Activated CD4-positive, alpha-beta T cell treated with anti-CD3 and anti-CD28 coated beads, Interleukin-2, amount 50 U/mL, for 48 hours (primary cell): ENCODE measurements at regions not wholly inside any gene's neighbourhood (a gene's known extent, or its start where the extent isn't known, plus 50 kb on each side); places are given as distances from the start of the nearest gene placed in this dataset.
"Not testable (repeated sequence)": the region's sequence is repeated elsewhere in the genome, so short reads cannot be mapped to it uniquely, and the experiment has no call there.

Experiments
- DNase-seq, 2 experiments: peaks; one replicate each; pipeline ENCODE4 v3.0.0-alpha.2; 2020

DNA sequence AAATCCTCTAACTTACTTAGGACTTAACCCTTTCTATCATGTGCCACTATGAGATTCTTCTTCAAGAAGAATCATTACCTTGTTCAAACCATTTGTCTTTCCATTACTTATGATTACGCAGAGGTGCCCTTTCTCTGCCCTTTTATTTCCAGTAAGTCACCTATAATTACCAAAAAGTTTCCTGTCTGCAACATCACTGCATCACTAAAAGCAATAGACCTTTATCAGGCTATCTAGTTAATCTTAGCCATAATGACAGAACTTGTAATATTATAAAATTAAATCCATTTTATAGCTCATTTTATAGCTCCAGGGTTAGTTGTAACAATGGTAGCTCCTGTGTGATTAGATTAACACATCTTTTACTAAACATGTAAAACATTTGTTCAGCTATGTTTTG, 673.6 kb upstream of the PITX2 start:
- no peak for DNase-seq

GRCh38 chr4:111303806-111304205, 680.9 kb upstream of the PITX2 start:
- no peak for DNase-seq

DNA sequence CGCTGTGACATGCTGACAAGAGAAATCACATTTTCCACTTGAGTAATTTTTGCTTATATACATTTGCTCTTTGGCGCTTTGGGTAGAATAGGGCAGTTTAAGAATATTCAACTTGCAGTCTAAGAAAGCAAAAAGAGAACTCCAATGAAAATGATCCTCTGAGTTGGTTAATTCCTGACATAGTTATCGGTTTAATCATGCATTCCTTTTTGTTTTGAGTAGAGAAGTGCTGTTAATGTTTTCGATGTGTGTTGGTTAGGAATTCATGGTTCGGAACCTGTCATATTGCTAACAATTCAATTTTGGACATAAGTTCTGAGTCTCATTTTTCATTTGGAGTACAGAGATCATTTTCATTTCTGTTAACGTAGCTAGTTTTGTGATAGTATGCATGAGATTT, 700.6 kb upstream of the PITX2 start:
- no peak for DNase-seq

DNA sequence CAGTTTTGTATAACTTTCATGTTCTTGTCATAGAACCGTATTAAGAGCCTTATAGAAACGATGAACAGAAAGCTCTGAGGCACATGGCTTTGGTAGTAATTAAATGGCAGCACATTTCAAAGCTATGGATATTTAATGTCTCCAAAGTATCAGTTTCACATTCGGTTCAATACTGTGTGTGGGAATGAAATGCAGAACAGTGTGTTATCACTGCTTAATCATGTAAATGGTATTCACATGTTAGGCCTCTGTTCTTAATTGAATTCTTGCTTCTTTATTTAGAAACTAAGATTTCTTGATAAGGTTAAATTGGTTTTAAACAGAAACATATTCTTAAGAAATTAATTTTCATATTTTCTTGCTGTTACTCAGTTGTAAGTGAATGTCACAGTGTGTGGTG, 701.0 kb upstream of the PITX2 start:
- DNase-seq, result no peak

DNA sequence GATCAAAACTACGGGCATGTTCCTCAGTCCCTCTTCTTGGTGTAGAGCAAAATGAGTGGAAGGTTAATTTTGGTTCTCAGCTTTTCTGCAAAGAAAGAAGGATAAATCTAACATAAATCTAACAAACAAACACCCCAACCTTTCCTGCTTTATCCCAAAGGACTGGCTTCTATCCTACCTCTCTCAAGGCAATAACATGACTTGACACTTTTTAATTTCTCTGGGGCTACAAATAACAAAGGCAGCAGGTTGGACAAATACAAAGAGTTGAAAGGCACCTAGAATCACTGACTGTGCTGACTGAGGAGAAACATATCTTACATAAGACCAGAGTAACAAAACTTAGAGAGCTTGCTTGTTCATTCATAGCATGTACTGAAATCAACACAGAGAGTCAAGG, 703.6 kb upstream of the PITX2 start:
- no peak for DNase-seq

DNA sequence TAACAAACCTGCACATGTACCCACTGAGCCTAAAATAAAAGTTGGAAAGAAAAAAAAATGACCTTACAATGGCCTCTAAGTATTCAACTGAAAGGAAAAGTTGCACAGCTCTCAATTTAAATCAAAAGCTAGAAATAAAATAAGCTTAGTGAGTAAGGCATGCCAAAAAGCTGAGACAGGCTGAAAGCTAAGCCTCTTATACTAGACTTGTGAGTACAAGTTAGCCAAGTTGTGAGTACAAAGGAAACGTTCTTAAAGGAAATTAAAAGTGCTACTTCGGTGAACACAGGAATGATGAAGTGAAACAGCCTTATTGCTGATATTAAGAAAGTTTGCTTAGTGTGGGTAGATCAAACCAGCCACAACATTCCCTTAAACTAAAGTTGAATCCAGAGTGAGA, 707.9 kb upstream of the PITX2 start:
- no peak for DNase-seq

GRCh38 chr4:111334361-111334760, 711.5 kb upstream of the PITX2 start:
- DNase-seq, result no peak

DNA sequence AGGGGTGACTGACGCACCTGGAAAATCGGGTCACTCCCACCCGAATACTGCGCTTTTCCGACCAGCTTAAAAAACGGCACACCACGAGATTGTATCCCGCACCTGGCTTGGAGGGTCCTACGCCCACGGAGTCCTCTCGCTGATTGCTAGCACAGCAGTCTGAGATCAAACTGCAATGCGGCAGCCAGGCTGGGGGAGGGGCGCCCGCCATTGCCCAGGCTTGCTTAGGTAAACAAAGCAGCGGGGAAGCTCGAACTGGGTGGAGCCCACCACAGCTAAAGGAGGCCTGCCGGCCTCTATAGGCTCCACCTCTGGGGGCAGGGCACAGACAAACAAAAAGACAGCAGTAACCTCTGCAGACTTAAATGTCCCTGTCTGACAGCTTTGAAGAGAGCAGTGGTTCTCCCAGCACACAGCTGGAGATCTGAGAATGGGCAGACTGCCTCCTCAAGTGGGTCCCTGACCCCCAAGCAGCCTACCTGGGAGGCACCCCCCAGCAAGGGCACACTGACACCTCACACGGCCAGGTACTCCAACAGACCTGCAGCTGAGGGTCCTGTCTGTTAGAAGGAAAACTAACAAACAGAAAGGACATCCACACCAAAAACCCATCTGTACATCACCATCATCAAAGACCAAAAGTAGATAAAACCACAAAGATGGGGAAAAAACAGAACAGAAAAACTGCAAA, 714.5 kb upstream of the PITX2 start:
- DNase-seq, result not testable (repeated sequence)

- no peak for DNase-seq
Observed at GRCh38 chr4:111359602-111360001, 736.7 kb upstream of the PITX2 start.

GRCh38 chr4:111360906-111361305, 738.0 kb upstream of the PITX2 start:
- no peak for DNase-seq

- no peak for DNase-seq
Observed at GRCh38 chr4:111362941-111363361, 740.1 kb upstream of the PITX2 start.

- not testable (repeated sequence) for DNase-seq
Observed at GRCh38 chr4:111377880-111378279, 755.0 kb upstream of the PITX2 start.

DNA sequence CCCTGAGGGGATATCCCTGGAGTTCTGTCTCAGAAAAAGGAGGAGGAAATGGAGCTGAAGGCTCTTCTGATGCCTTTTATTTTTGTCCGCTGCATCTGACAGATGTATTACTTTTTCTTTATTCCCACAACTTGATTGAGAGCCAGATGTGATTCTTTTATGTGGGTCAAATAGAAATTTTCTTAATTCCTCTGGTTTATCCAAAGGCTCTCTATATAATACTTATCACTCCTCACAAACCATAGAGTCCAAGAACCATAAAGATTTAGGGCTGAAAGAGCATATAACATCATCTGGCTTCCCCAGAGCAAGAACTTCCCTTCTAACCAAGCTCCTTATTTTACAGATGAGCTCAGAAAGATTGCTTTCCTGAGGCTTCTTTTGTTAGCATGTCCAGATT, 756.7 kb upstream of the FAM241A start:
- DNase-seq, result no peak

DNA sequence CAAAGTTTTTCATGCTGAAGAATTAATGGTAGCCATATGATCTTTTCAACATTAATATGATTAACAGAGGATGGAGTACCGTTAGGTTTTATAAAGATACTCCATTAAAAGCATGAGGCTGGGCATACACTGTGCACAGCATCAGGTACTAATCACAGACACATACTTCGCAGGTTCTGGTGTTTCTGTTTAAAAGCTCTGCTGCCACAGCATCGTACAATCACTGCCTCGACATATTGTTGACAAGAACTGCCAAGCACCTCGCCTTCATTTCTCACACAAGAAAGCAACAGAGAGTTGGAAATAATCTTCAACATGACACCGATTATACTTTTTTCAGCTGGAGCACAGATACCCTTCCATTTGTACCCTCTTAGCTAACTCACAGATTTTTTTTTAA, 753.4 kb upstream of the FAM241A start:
- no peak for DNase-seq

GRCh38 chr4:111393781-111394180, 751.5 kb upstream of the FAM241A start:
- DNase-seq, result no peak

DNA sequence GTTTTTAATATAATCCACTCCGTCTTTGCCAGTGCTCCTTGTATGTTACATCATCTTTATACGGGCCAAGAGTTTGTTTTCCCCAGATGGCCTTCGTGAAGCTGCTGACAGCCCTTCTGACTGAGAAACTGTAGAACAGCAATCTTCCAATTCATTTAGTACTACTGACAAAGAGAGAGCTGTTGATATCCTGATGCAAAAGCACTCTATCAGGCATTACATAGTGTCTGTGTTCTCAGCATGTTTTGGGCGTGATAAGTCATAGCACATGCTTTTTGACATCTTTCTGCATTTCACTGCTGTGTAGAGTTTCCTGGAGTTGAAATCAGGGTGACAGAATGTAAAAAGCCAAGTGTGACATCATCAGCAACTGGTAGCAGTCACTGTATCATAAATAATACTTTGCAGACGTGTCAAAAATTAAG, 746.3 kb upstream of the FAM241A start:
- no peak for DNase-seq

- no peak for DNase-seq
Observed at GRCh38 chr4:111399623-111400022, 745.6 kb upstream of the FAM241A start.

DNA sequence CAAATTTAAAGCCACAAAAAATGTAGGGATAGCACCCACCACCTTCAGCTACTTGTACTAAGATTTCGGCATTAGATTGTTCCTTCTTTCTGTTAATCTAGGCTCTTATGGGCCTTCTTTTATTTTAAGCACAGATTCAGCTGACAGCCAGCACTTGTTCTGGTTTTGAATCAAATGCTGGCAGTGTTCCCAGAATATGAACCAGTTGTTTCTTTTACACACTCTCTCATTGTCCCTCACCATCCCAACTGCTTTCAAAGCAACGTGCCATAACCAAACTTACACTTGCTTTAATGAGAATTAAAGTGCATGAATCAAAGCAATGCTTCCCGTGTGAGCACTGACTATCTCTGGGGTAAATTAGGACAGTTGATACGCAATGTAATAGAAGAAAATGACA, 744.5 kb upstream of the FAM241A start:
- DNase-seq, result no peak

DNA sequence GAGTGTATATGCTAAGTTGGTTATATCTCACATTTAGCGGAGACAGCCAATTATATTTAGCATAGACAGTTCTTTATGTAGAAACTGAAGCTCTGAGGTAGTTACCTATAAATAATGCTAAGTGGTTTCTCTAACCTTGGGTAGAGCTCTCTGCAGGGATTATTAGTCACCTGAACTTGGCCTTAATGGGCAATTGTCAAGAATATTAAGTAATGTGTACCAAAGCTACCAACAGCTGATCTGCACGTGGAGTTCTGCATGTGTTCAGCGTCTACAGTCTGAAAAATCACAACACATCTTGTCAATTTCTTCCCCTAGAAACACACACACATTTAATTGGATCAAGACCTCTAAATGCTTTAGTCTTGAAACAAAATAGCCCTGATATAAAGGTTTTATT, 740.6 kb upstream of the FAM241A start:
- no peak for DNase-seq

GRCh38 chr4:111405989-111406388, 739.3 kb upstream of the FAM241A start:
- DNase-seq, result no peak

- DNase-seq, result no peak
Observed at GRCh38 chr4:111410571-111410970, 734.7 kb upstream of the FAM241A start.

GRCh38 chr4:111417521-111417920, 727.7 kb upstream of the FAM241A start:
- DNase-seq, result no peak

DNA sequence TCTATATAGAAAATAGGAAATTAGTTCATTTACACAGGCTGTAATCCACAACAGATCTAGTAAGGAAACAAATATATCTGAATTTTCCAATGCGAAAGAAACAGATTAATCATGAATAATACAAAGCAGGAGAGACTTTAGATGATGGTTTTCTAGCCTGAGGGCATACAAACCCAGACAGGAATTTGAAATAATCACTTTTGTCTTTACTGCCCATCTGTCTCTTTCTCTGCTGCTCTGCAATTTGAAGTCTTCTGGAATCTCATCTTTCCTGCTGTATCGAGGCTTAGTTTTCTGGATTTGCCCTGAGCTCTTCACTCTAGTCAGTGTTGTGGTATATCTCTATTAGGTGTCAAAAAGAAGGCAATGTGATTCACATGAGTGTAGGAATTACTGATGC, 711.8 kb upstream of the FAM241A start:
- DNase-seq, result no peak

GRCh38 chr4:111434586-111434985, 710.7 kb upstream of the FAM241A start:
- no peak for DNase-seq

GRCh38 chr4:111435986-111436744, 709.1 kb upstream of the FAM241A start:
- no peak for DNase-seq
